DOHH2 (cell line): ENCODE measurements at regions not wholly inside any gene's neighbourhood (a gene's known extent, or its start where the extent isn't known, plus 50 kb on each side); places are given as distances from the start of the nearest gene placed in this dataset.
"Not testable (repeated sequence)": the region's sequence is repeated elsewhere in the genome, so short reads cannot be mapped to it uniquely, and the experiment has no call there.

Experiments used
- H3F3A ChIP-seq: fragments of 200-600 bp; sonication (generic), shearing (Covaris generic); 2 replicates; pipeline ENCODE4 v1.6.0; 2016; ENCODE audit warnings: antibody characterized with exemption, mild to moderate bottlenecking; ENCODE audit not compliant: control insufficient read depth, insufficient read depth
- H3K27ac ChIP-seq: fragments of 200-600 bp; sonication (generic); 2 replicates; pipeline ENCODE4 v1.5.1; 2014; ENCODE audit warnings: low read depth, mild to moderate bottlenecking, low read length, moderate library complexity
- H3K27me3 ChIP-seq: fragments of 200-600 bp; sonication (generic); 2 replicates; pipeline ENCODE4 v1.6.1; 2014; ENCODE audit warnings: mild to moderate bottlenecking, low read length, mixed read lengths; ENCODE audit not compliant: control insufficient read depth
- H3K36me3 ChIP-seq: fragments of 200-600 bp; sonication (generic); 2 replicates; pipeline ENCODE4 v1.6.1; 2014; ENCODE audit warnings: mild to moderate bottlenecking, low read length, moderate library complexity, mixed read lengths; ENCODE audit not compliant: control insufficient read depth
- H3K4me1 ChIP-seq: fragments of 200-600 bp; sonication (generic); 2 replicates; pipeline ENCODE4 v1.6.1; 2014; ENCODE audit warnings: mild to moderate bottlenecking, low read length, mixed read lengths; ENCODE audit not compliant: control insufficient read depth
- H3K4me2 ChIP-seq: fragments of 200-600 bp; sonication (generic); 2 replicates; pipeline ENCODE4 v1.6.0; 2014; ENCODE audit warnings: mild to moderate bottlenecking, low read length, moderate library complexity
- H3K4me3 ChIP-seq: fragments of 200-600 bp; sonication (generic); 2 replicates; pipeline ENCODE4 v1.5.1; 2014; ENCODE audit warnings: mild to moderate bottlenecking, low read length, mixed read lengths
- H3K79me2 ChIP-seq: fragments of 200-600 bp; sonication (generic); 2 replicates; pipeline ENCODE4 v1.6.1; 2014; ENCODE audit warnings: mild to moderate bottlenecking, low read length, mixed read lengths; ENCODE audit not compliant: control insufficient read depth
- H3K9me2 ChIP-seq: fragments of 200-600 bp; sonication (generic); replicated peaks from 2 replicates; pipeline ENCODE4 v1.6.1; 2014; ENCODE audit warnings: mild to moderate bottlenecking, low read length, mixed read lengths; ENCODE audit not compliant: control insufficient read depth
- H3K9me3 ChIP-seq: fragments of 200-600 bp; sonication (generic); 2 replicates; pipeline ENCODE4 v1.6.1; 2014; ENCODE audit warnings: antibody characterized with exemption, low read length, mixed read lengths; ENCODE audit not compliant: control insufficient read depth, insufficient read depth
- H4K20me1 ChIP-seq: fragments of 200-600 bp; sonication (generic); 2 replicates; pipeline ENCODE4 v1.6.0; 2014; ENCODE audit warnings: low read depth, mild to moderate bottlenecking, antibody characterized with exemption, low read length, moderate library complexity; ENCODE audit not compliant: control insufficient read depth, insufficient read depth
- CTCF ChIP-seq: fragments of 200-600 bp; sonication (generic); IDR thresholded peaks from one replicate; pipeline ENCODE4 v1.5.1; 2014; ENCODE audit warnings: antibody characterized with exemption, mild to moderate bottlenecking, low read depth, low read length; ENCODE audit not compliant: poor library complexity, severe bottlenecking
- EZH2phosphoT487 ChIP-seq: fragments of 200-600 bp; sonication (generic); IDR thresholded peaks from 2 replicates; pipeline ENCODE4 v1.6.1; 2017; ENCODE audit warnings: borderline replicate concordance, mild to moderate bottlenecking, antibody characterized with exemption, low read length, moderate library complexity, mixed read lengths

GRCh38 chr7:7005303-7005702 is 177.0 kb upstream of the C1GALT1 start:
- Histone ChIP-seq H3K27ac (no peak overlapping the region), H3K27me3 (peaks cover 13% of the 10 kb centered on the region; the same call in 1 of the 2 replicates), H3K4me2 (no peak overlapping the region), H3K9me2 (no peaks in the 10 kb centered on the region), H3K36me3 (no peaks in the 10 kb centered on the region), H3K4me3 (no peak overlapping the region), H3F3A (no peaks in the 10 kb centered on the region), H4K20me1 (no peaks in the 10 kb centered on the region), H3K4me1 (no peaks in the 10 kb centered on the region), H3K79me2 (no peaks in the 10 kb centered on the region), H3K9me3 (no peaks in the 10 kb centered on the region)
- TF ChIP-seq EZH2phosphoT487 (no peak), CTCF (no peak)

GRCh38 chr7:7005949-7006348 is 176.4 kb upstream of the C1GALT1 start:
- H4K20me1 ChIP-seq, H3K9me3 ChIP-seq, H3K4me3 ChIP-seq, H3F3A ChIP-seq, H3K4me2 ChIP-seq, H3K79me2 ChIP-seq, H3K36me3 ChIP-seq, H3K4me1 ChIP-seq, H3K9me2 ChIP-seq, H3K27ac ChIP-seq: not testable (repeated sequence)
- peaks cover 13% of the 10 kb centered on the region; the same call in 1 of the 2 replicates for H3K27me3 ChIP-seq

GRCh38 chr7:7011241-7011640 is 171.1 kb upstream of the C1GALT1 start:
- H3K4me1 ChIP-seq, H3K4me2 ChIP-seq, H3K36me3 ChIP-seq, H4K20me1 ChIP-seq, H3K27ac ChIP-seq, H3K4me3 ChIP-seq, H3K9me3 ChIP-seq, H3K27me3 ChIP-seq, H3K9me2 ChIP-seq, H3K79me2 ChIP-seq, H3F3A ChIP-seq: not testable (repeated sequence)

- not testable (repeated sequence) for H3K9me2 ChIP-seq, H3K79me2 ChIP-seq, H3K27me3 ChIP-seq, H3K4me2 ChIP-seq, H3K27ac ChIP-seq, H4K20me1 ChIP-seq, H3K9me3 ChIP-seq, H3K4me3 ChIP-seq, H3F3A ChIP-seq, H3K4me1 ChIP-seq, H3K36me3 ChIP-seq
Measured at GRCh38 chr7:7011751-7012150, 170.6 kb upstream of the C1GALT1 start.

GRCh38 chr7:7014827-7015595 is 167.3 kb upstream of the C1GALT1 start:
- Histone ChIP-seq H4K20me1 (no peaks in the 10 kb centered on the region), H3K27me3 (no peaks in the 10 kb centered on the region), H3K36me3 (no peaks in the 10 kb centered on the region), H3K4me3 (no peak overlapping the region), H3K4me1 (no peaks in the 10 kb centered on the region), H3K9me3 (no peaks in the 10 kb centered on the region), H3F3A (no peaks in the 10 kb centered on the region), H3K27ac (no peak overlapping the region), H3K79me2 (no peaks in the 10 kb centered on the region), H3K4me2 (no peak overlapping the region), H3K9me2 (no peaks in the 10 kb centered on the region)
- TF ChIP-seq CTCF (no peak), EZH2phosphoT487 (no peak)
